Endothelial cell of umbilical vein (primary cell): ENCODE measurements at regions not wholly inside any gene's neighbourhood (a gene's known extent, or its start where the extent isn't known, plus 50 kb on each side); places are given as distances from the start of the nearest gene placed in this dataset.

Experiments
- BruUV-seq: library from RNA; stranded (reverse); fragments of 400-500 nt; replicated peaks from 2 replicates; lab custom pipeline; 2021; lab: Mats Ljungman, UMichigan
- CTCF ChIA-PET: fragments of 300-600, 350-600 bp; sonication (Branson Sonifier 250); formaldehyde crosslinking; loops from one replicate; lab custom pipeline; 2021; ENCODE audit warnings: antibody characterized with exemption, inconsistent platforms; lab: Charles Lee
- POLR2A ChIA-PET: fragments of 300-600, 350-600 bp; sonication (Branson Sonifier 250); formaldehyde crosslinking; loops from one replicate; lab custom pipeline; 2021; ENCODE audit warnings: antibody characterized with exemption, inconsistent platforms; lab: Charles Lee
- DNase-seq: peaks from one replicate; pipeline ENCODE4 v3.0.0-alpha.2; 2011; ENCODE audit warnings: low read depth, low spot score
- FAIRE-seq: peaks from 2 replicates; lab custom pipeline; 2011; peaks lifted over from hg19 to GRCh38; lab: Jason Lieb, UNC
- H2AFZ ChIP-seq: 2 replicates; pipeline ENCODE4 v1.6.0; 2012; ENCODE audit warnings: low read depth, low read length, control low read depth, inconsistent platforms
- H3K27ac ChIP-seq: 2 replicates; pipeline ENCODE4 v1.5.1; 2011; ENCODE audit warnings: low read depth, mild to moderate bottlenecking, control low read depth, low read length, moderate library complexity; ENCODE audit not compliant: insufficient read depth
- H3K27me3 ChIP-seq, 2 experiments: 2 replicates each; pipeline versions ENCODE4 v1.6.0 to v1.6.1; 2011; ENCODE audit warnings: low read length in 2 of 2, mixed read lengths in 1 of 2; ENCODE audit not compliant: control insufficient read depth in 2 of 2, insufficient read depth in 2 of 2
- H3K36me3 ChIP-seq, 2 experiments: 2 replicates in 1 of 2; 3 replicates in 1 of 2; pipeline ENCODE4 v1.5.1; 2011; ENCODE audit warnings: low read length in 2 of 2, mild to moderate bottlenecking in 1 of 2, moderate library complexity in 1 of 2; ENCODE audit not compliant: control insufficient read depth in 2 of 2, insufficient read depth in 2 of 2; ENCODE audit errors: extremely low read depth in 1 of 2
- H3K4me1 ChIP-seq: 3 replicates; pipeline ENCODE4 v1.5.1; 2011; ENCODE audit warnings: mild to moderate bottlenecking, low read length; ENCODE audit not compliant: control insufficient read depth, insufficient read depth; ENCODE audit errors: extremely low read depth
- H3K4me2 ChIP-seq: 2 replicates; pipeline ENCODE4 v1.6.1; 2011; ENCODE audit warnings: low read length, control low read depth, mixed read lengths; ENCODE audit not compliant: insufficient read depth
- H3K4me3 ChIP-seq, 3 experiments: fragments of 200-600 bp in 1 of 3; sonication (generic), shearing (Covaris generic) in 1 of 3; replicated peaks in 1 of 3; 2 replicates each; pipeline ENCODE4 v1.5.1; 2011 to 2016; ENCODE audit warnings: control low read depth in 3 of 3, low read length in 3 of 3, mild to moderate bottlenecking in 2 of 3, inconsistent platforms in 1 of 3, low read depth in 1 of 3, moderate library complexity in 1 of 3; ENCODE audit not compliant: insufficient read depth in 1 of 3
- H3K79me2 ChIP-seq: 2 replicates; pipeline ENCODE4 v1.6.0; 2012; ENCODE audit warnings: low read length, inconsistent platforms; ENCODE audit not compliant: control insufficient read depth, insufficient read depth
- H3K9ac ChIP-seq: replicated peaks from 2 replicates; pipeline ENCODE3; 2011; ENCODE audit warnings: low read length, control low read depth; ENCODE audit not compliant: insufficient read depth; ENCODE audit errors: extremely low read depth
- H3K9me1 ChIP-seq: replicated peaks from 3 replicates; pipeline ENCODE4 v1.6.0; 2011; ENCODE audit warnings: mild to moderate bottlenecking, low read length; ENCODE audit not compliant: control insufficient read depth, insufficient read depth; ENCODE audit errors: extremely low read depth
- H3K9me3 ChIP-seq: replicated peaks from 2 replicates; pipeline ENCODE4 v1.5.1; 2012; ENCODE audit warnings: low read length, inconsistent platforms; ENCODE audit not compliant: control insufficient read depth, insufficient read depth
- H4K20me1 ChIP-seq: replicated peaks from 2 replicates; pipeline ENCODE3; 2011; ENCODE audit warnings: mild to moderate bottlenecking, low read length; ENCODE audit not compliant: control insufficient read depth, insufficient read depth; ENCODE audit errors: extremely low read depth
- EZH2 ChIP-seq: IDR thresholded peaks from 2 replicates; pipeline ENCODE4 v1.6.1; 2012; ENCODE audit warnings: borderline replicate concordance, low read depth, mild to moderate bottlenecking, moderate library complexity, low read length, inconsistent platforms; ENCODE audit not compliant: severe bottlenecking
- FOS ChIP-seq: IDR thresholded peaks from 2 replicates; pipeline ENCODE4 v1.6.1; 2011; ENCODE audit warnings: mild to moderate bottlenecking, low read length, moderate library complexity, borderline replicate concordance; ENCODE audit not compliant: insufficient read depth
- GATA2 ChIP-seq: IDR thresholded peaks from 2 replicates; pipeline ENCODE4 v1.7.0; 2011; ENCODE audit warnings: low read depth, mild to moderate bottlenecking, moderate library complexity, mixed read lengths, low read length; ENCODE audit not compliant: insufficient read length, insufficient read depth
- JUN ChIP-seq: IDR thresholded peaks from 2 replicates; pipeline ENCODE4 v1.6.1; 2011; ENCODE audit warnings: borderline replicate concordance, low read depth; ENCODE audit not compliant: insufficient read length, insufficient read depth
- MAX ChIP-seq: IDR thresholded peaks from 2 replicates; pipeline ENCODE4 v1.6.1; 2011; ENCODE audit not compliant: insufficient read depth, insufficient read length
- MYC ChIP-seq: IDR thresholded peaks from one replicate; pipeline ENCODE4 v1.6.1; 2011; ENCODE audit warnings: mild to moderate bottlenecking, low read depth, low read length
- POLR2A ChIP-seq: IDR thresholded peaks from 2 replicates; pipeline ENCODE4 v1.6.1; 2012; ENCODE audit warnings: low read depth, mild to moderate bottlenecking, control low read depth, low read length
- POLR2AphosphoS5 ChIP-seq: IDR thresholded peaks from 2 replicates; pipeline ENCODE4 v1.6.1; 2012; ENCODE audit warnings: low read depth, mild to moderate bottlenecking, control low read depth, low read length, moderate library complexity; ENCODE audit not compliant: insufficient read depth
- dilution Hi-C: fragments of 300-500 bp; cut with MboI; formaldehyde crosslinking; loops from one replicate; pipeline ENCODE4 v1.15.0; 2019; ENCODE audit warnings: low sequenced_read_pairs; ENCODE audit not compliant: extremely low pct_ligation_motif_present
- intact Hi-C: fragments of 100-400 bp; cut with micrococcal nuclease; formaldehyde crosslinking; loops from one replicate; pipeline ENCODE4 v1.10.0; 2022
- TF ChIP-seq, protein P1 (sequence below), 2 donors: IDR thresholded peaks; 1 replicate in 1 of 2; 2 replicates in 1 of 2; pipeline ENCODE4 v1.5.1; 2011; ENCODE audit warnings: low read length in 2 of 2, mild to moderate bottlenecking in 2 of 2, moderate library complexity in 2 of 2, control low read depth in 1 of 2, inconsistent platforms in 1 of 2, low read depth in 1 of 2; ENCODE audit not compliant: insufficient read depth in 1 of 2; ENCODE audit errors: extremely low read depth in 1 of 2

DNA sequence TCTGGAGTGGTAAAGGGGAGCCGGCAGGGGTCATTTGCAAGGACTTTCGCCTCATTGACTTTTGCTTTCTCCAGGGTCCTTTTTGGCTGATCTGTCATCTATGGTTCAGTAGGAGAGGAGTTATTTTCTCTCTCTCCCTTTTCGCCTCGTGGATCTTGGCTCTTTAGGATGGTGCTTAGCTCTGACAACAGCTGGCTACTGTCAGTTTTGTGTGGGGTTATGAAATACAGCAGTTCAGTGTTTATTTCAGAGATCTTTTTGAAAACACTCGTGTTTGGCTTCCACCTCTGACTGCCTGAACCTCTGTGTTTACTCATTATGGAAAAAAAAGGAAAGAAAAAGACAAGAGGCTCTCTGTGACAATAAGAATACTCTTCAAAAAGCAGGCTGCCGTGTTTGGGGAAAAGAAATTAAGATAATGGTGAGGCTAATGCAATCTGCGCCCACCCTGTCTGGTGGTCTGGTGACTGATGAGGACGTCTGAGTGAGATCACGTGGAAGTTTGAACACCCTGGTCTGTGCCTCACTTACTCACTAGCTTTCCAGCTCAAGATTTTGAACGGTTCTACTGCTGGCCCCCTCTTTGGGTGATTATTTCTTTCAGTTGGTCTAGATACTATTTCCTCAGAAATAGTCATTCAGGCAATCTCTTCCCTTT lies 567.7 kb downstream of the CAAP1 start:
- ChIA-PET POLR2A (no interaction called here), CTCF (interaction anchor here (1.0 to 3.8 kb wide), 8 partner anchors 11 to 362 kb away, joined by 3 to 67 read pairs (median 4); no protein-coding TSS in a partner anchor)
- TF ChIP-seq MYC, result no peak
- TF ChIP-seq FOS, result no peak
- no peak for TF ChIP-seq POLR2A
- TF ChIP-seq JUN, result no peak
- TF ChIP-seq MAX, result no peak
- TF ChIP-seq, protein P1, sequence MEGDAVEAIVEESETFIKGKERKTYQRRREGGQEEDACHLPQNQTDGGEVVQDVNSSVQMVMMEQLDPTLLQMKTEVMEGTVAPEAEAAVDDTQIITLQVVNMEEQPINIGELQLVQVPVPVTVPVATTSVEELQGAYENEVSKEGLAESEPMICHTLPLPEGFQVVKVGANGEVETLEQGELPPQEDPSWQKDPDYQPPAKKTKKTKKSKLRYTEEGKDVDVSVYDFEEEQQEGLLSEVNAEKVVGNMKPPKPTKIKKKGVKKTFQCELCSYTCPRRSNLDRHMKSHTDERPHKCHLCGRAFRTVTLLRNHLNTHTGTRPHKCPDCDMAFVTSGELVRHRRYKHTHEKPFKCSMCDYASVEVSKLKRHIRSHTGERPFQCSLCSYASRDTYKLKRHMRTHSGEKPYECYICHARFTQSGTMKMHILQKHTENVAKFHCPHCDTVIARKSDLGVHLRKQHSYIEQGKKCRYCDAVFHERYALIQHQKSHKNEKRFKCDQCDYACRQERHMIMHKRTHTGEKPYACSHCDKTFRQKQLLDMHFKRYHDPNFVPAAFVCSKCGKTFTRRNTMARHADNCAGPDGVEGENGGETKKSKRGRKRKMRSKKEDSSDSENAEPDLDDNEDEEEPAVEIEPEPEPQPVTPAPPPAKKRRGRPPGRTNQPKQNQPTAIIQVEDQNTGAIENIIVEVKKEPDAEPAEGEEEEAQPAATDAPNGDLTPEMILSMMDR (IDR thresholded peaks at IDR 0.05; ENCODE audit: extremely low read depth in 1 of 2, insufficient read depth in 1 of 2, low read depth in 1 of 2, low read length in 2 of 2), result no peak
- TF ChIP-seq EZH2, result no peak
- no peak for TF ChIP-seq POLR2AphosphoS5
- no peak for TF ChIP-seq GATA2
- Histone ChIP-seq H3K9me3 (no peaks in the 10 kb centered on the region), H3K36me3 (no peaks in the 10 kb centered on the region), H3K9ac (no peak overlapping the region), H3K4me1 (peaks cover 4% of the 10 kb centered on the region), H3K27me3 (no peaks in the 10 kb centered on the region), H3K4me2 (no peak overlapping the region), H3K27ac (no peak overlapping the region), H3K79me2 (no peaks in the 10 kb centered on the region), H4K20me1 (no peaks in the 10 kb centered on the region), H2AFZ (no peak overlapping the region), H3K4me3 (no peak overlapping the region), H3K9me1 (no peaks in the 10 kb centered on the region)
- no TSS peak for BruUV-seq
- no peak for FAIRE-seq
- no peak for DNase-seq
- dilution Hi-C loops (no loop called here), intact Hi-C loops (loop anchor here (10.0 kb wide), 1 partner anchor 650 kb away; the partner anchor contains the start of gene TUSC1)
